Aorta (tissue), 5 donors: ENCODE measurements at regions not wholly inside any gene's neighbourhood (a gene's known extent, or its start where the extent isn't known, plus 50 kb on each side); places are given as distances from the start of the nearest gene placed in this dataset.

Experiments
- ATAC-seq: fragments of 200-7000 bp; cut with Tn5 transposase; one replicate; pipeline ENCODE4 v1.9.1; 2022; ENCODE audit warnings: moderate library complexity; ENCODE audit not compliant: low FRiP score
- DNase-seq, 2 donors: peaks; one replicate each; pipeline ENCODE4 v3.0.0-alpha.2; 2020
- H3K27ac ChIP-seq, 2 donors: one replicate each; pipeline ENCODE4 v1.5.1; 2013; ENCODE audit warnings: low read length in 2 of 2, mild to moderate bottlenecking in 2 of 2, moderate library complexity in 2 of 2, control low read depth in 1 of 2, inconsistent platforms in 1 of 2, low read depth in 1 of 2
- H3K27me3 ChIP-seq, 2 donors: one replicate each; pipeline ENCODE4 v1.6.1; 2013; ENCODE audit warnings: control low read depth in 1 of 2, low read length in 1 of 2, mild to moderate bottlenecking in 1 of 2, moderate library complexity in 1 of 2; ENCODE audit not compliant: insufficient read depth in 2 of 2, control insufficient read depth in 1 of 2
- H3K36me3 ChIP-seq, 2 donors: one replicate each; pipeline ENCODE4 v1.6.1; 2013; ENCODE audit warnings: control low read depth in 1 of 2, low read length in 1 of 2, mild to moderate bottlenecking in 1 of 2; ENCODE audit not compliant: insufficient read depth in 2 of 2, control insufficient read depth in 1 of 2
- H3K4me1 ChIP-seq, 2 donors: one replicate each; pipeline ENCODE4 v1.6.1; 2013; ENCODE audit warnings: low read length in 2 of 2, control low read depth in 1 of 2, mild to moderate bottlenecking in 1 of 2, moderate library complexity in 1 of 2; ENCODE audit not compliant: insufficient read depth in 2 of 2, control insufficient read depth in 1 of 2
- H3K4me3 ChIP-seq, 2 donors: one replicate each; pipeline ENCODE4 v1.5.1; 2013; ENCODE audit warnings: low read length in 2 of 2, control low read depth in 1 of 2, mild to moderate bottlenecking in 1 of 2
- H3K9me3 ChIP-seq: one replicate; pipeline ENCODE4 v1.6.1; 2013; ENCODE audit warnings: mild to moderate bottlenecking, low read length; ENCODE audit not compliant: control insufficient read depth
- WGBS, 2 donors: extraction: QIAGEN DNeasy Blood & Tissue Kit; methylation state at CpG; one replicate each; pipeline ENCODE4 v1.1.7; 2013; 5-methylcytosine and 5-hydroxymethylcytosine counted together
- intact Hi-C, 2 donors: fragments of 100-400 bp; cut with DNase I; formaldehyde crosslinking; loops; one replicate each; pipeline versions ENCODE4 v1.14.2 to v1.15.0; 2022
- donor health status: healthy with polysubstance abuse.
- donor health status: Bipolar disorder and iron deficiency.
- donor health status: DM: no; HTN: no; CAD: no.
- donor health status: DM: no; HTN: no; CAD: no.
- donor health status: DM: yes; HTN: yes; CAD: no.

- 7 to 19% methylated on average over 2 of the region's 2 CpGs for WGBS, 2 donors
- no peak overlapping the region for H3K27ac ChIP-seq
- no peak overlapping the region for H3K4me3 ChIP-seq
- ATAC-seq: no peak
- intact Hi-C loops: loop anchor here in 1 of 2 donors (10.0 kb wide), 1 partner anchor 877 kb away; no protein-coding TSS in a partner anchor
- H3K9me3 ChIP-seq: no peaks in the 10 kb centered on the region
- H3K27me3 ChIP-seq: no peaks in the 10 kb centered on the region
- no peak for DNase-seq
- no peaks in the 10 kb centered on the region for H3K4me1 ChIP-seq
- H3K36me3 ChIP-seq: no peaks in the 10 kb centered on the region
Observed at GRCh38 chrX:43552156-43552555, 103.9 kb upstream of the MAOA start.

- no peaks in the 10 kb centered on the region for H3K9me3 ChIP-seq
- no peaks in the 10 kb centered on the region for H3K36me3 ChIP-seq
- 70 to 84% methylated on average over 4 of the region's 4 CpGs for WGBS, 2 donors
- no peaks in the 10 kb centered on the region for H3K4me1 ChIP-seq
- H3K27ac ChIP-seq: no peak overlapping the region
- H3K27me3 ChIP-seq: no peaks in the 10 kb centered on the region
- DNase-seq (no peak), ATAC-seq (no peak)
- intact Hi-C loops: loop anchor here in 1 of 2 donors (10.0 kb wide), 1 partner anchor 878 kb away; no protein-coding TSS in a partner anchor
- no peak overlapping the region for H3K4me3 ChIP-seq
Observed at GRCh38 chrX:43552703-43553102, 103.4 kb upstream of the MAOA start.

GRCh38 chrX:43553257-43553656, 102.8 kb upstream of the MAOA start:
- WGBS, 2 donors: 78 to 94% methylated on average over 5 of the region's 5 CpGs
- Histone ChIP-seq H3K27me3 (no peaks in the 10 kb centered on the region), H3K9me3 (no peaks in the 10 kb centered on the region), H3K4me1 (no peaks in the 10 kb centered on the region), H3K36me3 (no peaks in the 10 kb centered on the region), H3K4me3 (no peak overlapping the region), H3K27ac (no peak overlapping the region)
- DNase-seq (no peak), ATAC-seq (no peak)
- intact Hi-C loops: loop anchor here in 1 of 2 donors (10.0 kb wide), 1 partner anchor 878 kb away; no protein-coding TSS in a partner anchor

GRCh38 chrX:43556207-43556606, 99.9 kb upstream of the MAOA start:
- DNase-seq (no peak), ATAC-seq (no peak)
- no peaks in the 10 kb centered on the region for H3K27me3 ChIP-seq
- no peaks in the 10 kb centered on the region for H3K36me3 ChIP-seq
- no peak overlapping the region for H3K4me3 ChIP-seq
- no peak overlapping the region for H3K27ac ChIP-seq
- WGBS, 2 donors: 36 to 45% methylated on average over 1 of the region's 1 CpG
- H3K9me3 ChIP-seq: no peaks in the 10 kb centered on the region
- no peaks in the 10 kb centered on the region for H3K4me1 ChIP-seq
- intact Hi-C loops: loop anchor here (5.0 to 10.0 kb wide), 3 partner anchors 881 to 1774 kb away; no protein-coding TSS in a partner anchor

GRCh38 chrX:43557792-43558191, 98.3 kb upstream of the MAOA start:
- ATAC-seq (no peak), DNase-seq (peak in 1 of 2 donors; percentile 60)
- WGBS, 2 donors: 5 to 12% methylated on average over 4 of the region's 4 CpGs
- Histone ChIP-seq H3K27me3 (no peaks in the 10 kb centered on the region), H3K36me3 (no peaks in the 10 kb centered on the region), H3K9me3 (no peaks in the 10 kb centered on the region), H3K4me3 (no peak overlapping the region), H3K4me1 (no peaks in the 10 kb centered on the region), H3K27ac (no peak overlapping the region)
- intact Hi-C loops: loop anchor here (2.0 to 10.0 kb wide), 4 partner anchors 193 to 1775 kb away; no protein-coding TSS in a partner anchor

- peak; percentile 71 for ATAC-seq
- Histone ChIP-seq H3K27ac (no peak overlapping the region), H3K27me3 (no peaks in the 10 kb centered on the region), H3K9me3 (no peaks in the 10 kb centered on the region), H3K4me1 (no peaks in the 10 kb centered on the region), H3K4me3 (no peak overlapping the region), H3K36me3 (no peaks in the 10 kb centered on the region)
- 40 to 42% methylated on average over 2 of the region's 2 CpGs for WGBS, 2 donors
- peak in 1 of 2 donors; percentile 44 for DNase-seq
- intact Hi-C loops: loop anchor here (1.0 to 10.0 kb wide), 6 partner anchors 98 to 1777 kb away; partner anchors contain the start of gene MAOA (in 1 of the 2)
Observed at GRCh38 chrX:43559644-43560043, 96.5 kb upstream of the MAOA start.

- Histone ChIP-seq H3K4me3 (no peak overlapping the region), H3K4me1 (no peaks in the 10 kb centered on the region), H3K36me3 (no peaks in the 10 kb centered on the region), H3K9me3 (no peaks in the 10 kb centered on the region), H3K27me3 (no peaks in the 10 kb centered on the region), H3K27ac (no peak overlapping the region)
- intact Hi-C loops: loop anchor here (1.0 to 5.0 kb wide), 2 partner anchors 97 to 190 kb away; partner anchors contain the start of gene MAOA (in 1 of the 2)
- no peak for DNase-seq
- ATAC-seq: no peak
- 60 to 75% methylated on average over 5 of the region's 5 CpGs for WGBS, 2 donors
Observed at GRCh38 chrX:43560247-43560946, 95.7 kb upstream of the MAOA start.

- no peak for ATAC-seq
- intact Hi-C loops: loop anchor here in 1 of 2 donors (5.0 kb wide), 1 partner anchor 95 kb away; the partner anchor contains the start of gene MAOA
- DNase-seq: no peak
- no peaks in the 10 kb centered on the region for H3K9me3 ChIP-seq
- no peak overlapping the region for H3K27ac ChIP-seq
- H3K4me1 ChIP-seq: no peaks in the 10 kb centered on the region
- H3K4me3 ChIP-seq: no peak overlapping the region
- no peaks in the 10 kb centered on the region for H3K36me3 ChIP-seq
- no peaks in the 10 kb centered on the region for H3K27me3 ChIP-seq
- WGBS, 2 donors: 63 to 88% methylated on average over 1 of the region's 1 CpG
Observed at GRCh38 chrX:43562372-43562771, 93.7 kb upstream of the MAOA start.

GRCh38 chrX:43564953-43565352, 91.1 kb upstream of the MAOA start:
- no peaks in the 10 kb centered on the region for H3K36me3 ChIP-seq
- WGBS, 2 donors: 85 to 88% methylated on average over 2 of the region's 2 CpGs
- H3K27me3 ChIP-seq: no peaks in the 10 kb centered on the region
- H3K4me3 ChIP-seq: no peak overlapping the region
- no peaks in the 10 kb centered on the region for H3K9me3 ChIP-seq
- no peak for DNase-seq
- H3K27ac ChIP-seq: no peak overlapping the region
- intact Hi-C loops: loop anchor here in 1 of 2 donors (5.0 kb wide), 1 partner anchor 92 kb away; the partner anchor contains the start of gene MAOA
- no peak for ATAC-seq
- no peaks in the 10 kb centered on the region for H3K4me1 ChIP-seq
